Skeletal muscle tissue (tissue), 3 donors: ENCODE measurements at regions not wholly inside any gene's neighbourhood (a gene's known extent, or its start where the extent isn't known, plus 50 kb on each side); places are given as distances from the start of the nearest gene placed in this dataset.
"Not testable (repeated sequence)": the region's sequence is repeated elsewhere in the genome, so short reads cannot be mapped to it uniquely, and the experiment has no call there.

Experiments
- H3K27ac ChIP-seq: one replicate; pipeline ENCODE4 v1.7.0; 2013; ENCODE audit warnings: mild to moderate bottlenecking, low read depth, low read length, inconsistent platforms
- H3K27me3 ChIP-seq, 3 donors: one replicate each; pipeline ENCODE4 v1.7.0; 2013; ENCODE audit warnings: low read length in 3 of 3; ENCODE audit not compliant: control insufficient read depth in 3 of 3, insufficient read depth in 3 of 3
- H3K36me3 ChIP-seq, 3 donors: one replicate each; pipeline ENCODE4 v1.7.0; 2013; ENCODE audit warnings: low read length in 3 of 3; ENCODE audit not compliant: control insufficient read depth in 3 of 3, insufficient read depth in 3 of 3
- H3K4me1 ChIP-seq, 3 donors: one replicate each; pipeline ENCODE4 v1.7.0; 2013; ENCODE audit warnings: low read length in 3 of 3, mild to moderate bottlenecking in 3 of 3; ENCODE audit not compliant: control insufficient read depth in 3 of 3, insufficient read depth in 3 of 3
- H3K4me3 ChIP-seq, 3 donors: one replicate each; pipeline ENCODE4 v1.7.0; 2013; ENCODE audit warnings: low read length in 3 of 3
- H3K9ac ChIP-seq, 3 donors: one replicate each; pipeline ENCODE4 v1.7.0; 2013; ENCODE audit warnings: low read length in 3 of 3, mild to moderate bottlenecking in 3 of 3, moderate library complexity in 2 of 3, low read depth in 1 of 3
- H3K9me3 ChIP-seq, 3 donors: one replicate each; pipeline ENCODE4 v1.7.0; 2013; ENCODE audit warnings: low read length in 3 of 3; ENCODE audit not compliant: control insufficient read depth in 3 of 3
- donor health status: Osteomylitis.

DNA sequence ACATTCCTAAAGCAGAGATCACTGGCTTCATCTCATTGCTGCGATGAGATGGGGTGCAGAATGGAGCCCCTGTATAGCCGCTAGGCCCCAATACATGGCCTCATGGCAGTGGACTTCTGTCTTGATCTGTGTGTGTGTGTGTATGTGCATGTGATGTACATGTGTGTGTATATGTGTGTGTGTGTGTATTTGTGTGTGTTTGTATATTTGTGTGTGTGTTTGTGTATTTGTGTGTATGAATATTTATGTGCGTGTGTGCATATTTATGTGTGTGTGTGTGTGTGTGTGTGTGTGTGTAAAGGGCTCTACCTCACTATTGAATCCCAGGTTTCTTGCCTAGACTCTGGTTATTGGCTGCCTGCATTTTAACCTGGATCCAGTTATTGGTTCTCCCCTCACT lies 958.2 kb downstream of the GRID1 start:
- no peaks in the 10 kb centered on the region for H3K27me3 ChIP-seq
- H3K27ac ChIP-seq = no peak overlapping the region
- H3K36me3 ChIP-seq = no peaks in the 10 kb centered on the region
- peaks cover 0 to 2% (median 0%) of the 10 kb centered on the region in 3 donors for H3K9me3 ChIP-seq
- H3K4me3 ChIP-seq = no peak overlapping the region
- H3K9ac ChIP-seq = no peak overlapping the region
- H3K4me1 ChIP-seq = no peaks in the 10 kb centered on the region

DNA sequence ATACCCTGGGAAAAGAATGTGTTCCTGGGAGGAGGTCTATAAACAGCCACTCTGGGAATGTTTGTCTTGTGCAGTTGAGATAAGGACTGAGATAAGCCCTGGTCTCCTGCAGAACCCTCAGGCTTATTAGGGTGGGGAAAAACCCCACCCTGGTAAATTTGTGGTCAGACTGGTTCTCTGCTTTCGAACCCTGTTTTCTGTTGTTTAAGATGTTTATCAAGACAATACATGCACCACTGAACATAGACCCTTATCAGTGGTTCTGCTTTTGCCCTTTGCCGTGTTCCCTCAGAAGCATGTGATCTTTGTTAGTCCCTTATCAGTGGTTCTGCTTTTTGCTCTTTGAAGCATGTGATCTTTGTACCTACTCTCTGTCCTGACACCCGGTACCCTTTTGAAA lies 956.0 kb downstream of the GRID1 start:
- H3K9ac ChIP-seq, H3K27me3 ChIP-seq, H3K9me3 ChIP-seq, H3K4me1 ChIP-seq, H3K36me3 ChIP-seq, H3K27ac ChIP-seq, H3K4me3 ChIP-seq: not testable (repeated sequence)

DNA sequence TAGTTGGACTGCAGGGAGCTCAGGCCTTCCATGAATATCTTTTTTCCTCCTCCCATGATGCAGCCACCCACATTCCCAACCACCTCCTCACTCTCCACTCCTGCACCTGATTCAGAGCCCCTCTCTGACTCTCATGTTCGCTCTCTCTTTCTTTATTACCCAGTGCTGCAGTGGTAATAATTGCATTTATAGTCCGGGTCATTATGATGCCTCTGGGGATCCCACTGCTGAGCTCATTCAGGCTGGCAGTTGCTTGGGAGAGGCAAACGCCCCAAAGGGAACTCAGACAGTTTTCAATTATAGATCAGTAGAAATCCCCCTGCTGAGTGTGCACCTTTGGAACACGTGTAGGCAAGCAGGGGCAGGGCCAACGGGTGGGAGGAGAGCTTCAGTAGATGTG lies 953.0 kb downstream of the GRID1 start:
- Histone ChIP-seq H3K9me3 (no peaks in the 10 kb centered on the region), H3K4me1 (no peaks in the 10 kb centered on the region), H3K36me3 (no peaks in the 10 kb centered on the region), H3K27me3 (no peaks in the 10 kb centered on the region), H3K4me3 (no peak overlapping the region), H3K27ac (no peak overlapping the region), H3K9ac (no peak overlapping the region)

DNA sequence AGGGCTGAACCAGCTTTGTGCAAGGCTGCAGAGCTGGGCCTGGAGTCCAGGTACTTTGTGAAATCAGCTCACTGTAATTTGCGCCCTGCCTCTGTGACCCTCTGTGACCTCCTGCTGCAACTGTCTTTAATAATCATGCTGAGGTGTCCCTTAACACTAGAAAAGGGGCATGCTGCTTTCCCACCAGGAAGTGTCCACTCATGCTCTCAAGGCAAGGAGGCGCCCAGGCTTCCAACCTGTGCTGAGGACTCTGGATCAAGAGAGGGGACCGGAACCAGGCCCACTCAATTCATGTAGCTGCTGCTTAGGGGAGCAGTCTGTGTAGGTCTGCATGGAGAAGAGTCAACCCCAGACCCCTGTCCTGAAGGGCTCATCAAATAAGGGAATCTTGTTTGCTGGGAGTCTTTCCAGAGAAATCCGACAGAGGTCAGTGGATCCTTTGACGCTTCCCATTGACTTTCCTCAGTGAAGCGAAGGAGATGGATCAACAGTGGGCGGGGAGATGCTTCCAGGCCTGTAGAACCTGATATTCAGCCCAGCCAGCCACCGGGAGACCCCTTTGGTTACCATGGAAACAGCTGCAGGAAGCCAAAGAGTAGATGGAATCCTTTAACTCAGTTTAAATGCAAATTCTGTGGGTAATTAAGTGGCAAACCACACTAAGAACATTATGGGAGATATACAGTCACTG lies 945.9 kb downstream of the GRID1 start:
- Histone ChIP-seq H3K4me3 (no peak overlapping the region), H3K36me3 (no peaks in the 10 kb centered on the region), H3K27ac (no peak overlapping the region), H3K9me3 (no peaks in the 10 kb centered on the region), H3K9ac (no peak overlapping the region), H3K27me3 (no peaks in the 10 kb centered on the region), H3K4me1 (no peaks in the 10 kb centered on the region)

DNA sequence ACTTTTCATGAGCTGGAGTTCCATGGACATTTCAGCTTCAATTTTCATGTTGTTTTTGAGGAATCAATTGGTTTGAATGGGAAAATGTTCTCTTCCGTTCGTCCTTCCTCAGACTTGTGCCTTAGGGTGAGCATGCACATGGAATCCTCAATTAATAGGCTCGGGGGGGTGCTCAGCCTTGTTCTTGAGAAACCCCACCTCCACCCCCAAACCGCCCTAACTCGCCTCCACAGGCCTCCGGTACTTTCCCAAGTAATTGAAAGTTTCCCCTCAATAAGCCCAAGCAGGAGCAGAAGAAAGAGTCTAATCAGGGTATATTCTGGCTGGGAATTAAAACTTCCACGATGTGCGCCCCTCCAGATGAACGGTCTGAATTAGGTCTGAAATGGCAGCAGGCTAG lies 945.2 kb downstream of the GRID1 start:
- H3K27ac ChIP-seq = no peak overlapping the region
- H3K9me3 ChIP-seq = no peaks in the 10 kb centered on the region
- no peaks in the 10 kb centered on the region for H3K27me3 ChIP-seq
- no peaks in the 10 kb centered on the region for H3K36me3 ChIP-seq
- H3K9ac ChIP-seq = no peak overlapping the region
- no peak overlapping the region for H3K4me3 ChIP-seq
- H3K4me1 ChIP-seq = no peaks in the 10 kb centered on the region

DNA sequence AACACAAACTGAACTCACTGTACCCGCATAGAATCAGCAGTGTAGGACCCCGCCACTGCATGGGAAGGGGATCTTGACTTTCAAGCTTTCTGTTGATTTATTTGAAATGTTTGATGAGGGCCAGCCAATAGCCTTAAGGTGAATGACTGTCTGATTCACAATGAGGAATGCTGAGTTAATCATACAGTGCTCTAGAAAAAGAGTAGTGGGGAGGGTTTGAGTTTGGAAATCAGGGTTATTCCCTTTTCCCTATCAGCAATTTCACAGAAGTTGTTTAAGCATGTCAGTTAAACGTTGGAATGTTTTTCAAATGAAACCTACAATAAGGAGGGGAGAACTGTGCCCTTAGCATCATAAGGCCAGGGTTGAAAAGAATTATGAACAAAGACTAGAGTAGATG lies 937.5 kb downstream of the GRID1 start:
- Histone ChIP-seq H3K36me3 (no peaks in the 10 kb centered on the region), H3K27me3 (no peaks in the 10 kb centered on the region), H3K9ac (no peak overlapping the region), H3K4me1 (no peaks in the 10 kb centered on the region), H3K27ac (no peak overlapping the region), H3K4me3 (no peak overlapping the region), H3K9me3 (no peaks in the 10 kb centered on the region)

DNA sequence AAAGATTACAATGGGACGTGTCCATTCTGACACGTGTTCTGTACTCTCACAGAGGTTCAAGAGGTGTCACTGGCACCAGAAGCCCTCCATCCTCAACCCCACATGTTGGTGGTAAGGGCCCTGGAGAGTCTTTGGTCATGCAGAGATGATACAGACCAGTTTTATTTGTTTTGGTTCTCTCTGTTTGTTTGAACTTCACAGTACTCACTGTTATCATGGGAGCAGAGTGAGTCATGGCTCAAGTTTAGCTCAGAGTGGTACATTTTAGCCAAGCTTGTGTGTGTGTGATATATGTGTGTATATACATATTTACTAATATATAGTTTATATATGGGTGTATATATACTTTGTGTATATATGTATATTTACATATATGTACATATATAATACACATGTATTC lies 935.6 kb downstream of the GRID1 start:
- Histone ChIP-seq H3K4me3 (no peak overlapping the region), H3K27me3 (no peaks in the 10 kb centered on the region), H3K27ac (no peak overlapping the region), H3K9me3 (no peaks in the 10 kb centered on the region), H3K4me1 (no peaks in the 10 kb centered on the region), H3K9ac (no peak overlapping the region), H3K36me3 (no peaks in the 10 kb centered on the region)

DNA sequence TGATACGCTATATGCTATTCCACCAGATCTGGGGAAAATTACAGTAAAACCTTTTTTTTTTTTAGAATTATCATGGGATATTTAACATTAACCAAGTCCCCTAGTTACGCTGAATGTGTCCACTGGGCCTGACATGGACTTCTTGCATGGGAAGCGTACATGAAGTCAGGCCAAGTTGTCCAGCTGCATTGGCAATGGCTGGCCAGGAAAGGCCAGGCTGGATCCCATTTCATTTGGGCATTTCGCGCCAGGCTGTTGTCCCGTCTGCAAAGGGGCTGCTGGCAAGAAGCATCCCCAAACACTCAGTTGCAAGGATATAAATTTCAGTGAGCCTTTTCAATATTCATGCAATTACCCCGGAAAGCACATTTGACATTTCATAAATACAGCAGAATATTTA lies 933.3 kb downstream of the GRID1 start:
- no peaks in the 10 kb centered on the region for H3K9me3 ChIP-seq
- no peak overlapping the region for H3K4me3 ChIP-seq
- H3K4me1 ChIP-seq = no peaks in the 10 kb centered on the region
- H3K27me3 ChIP-seq = no peaks in the 10 kb centered on the region
- no peak overlapping the region for H3K9ac ChIP-seq
- no peaks in the 10 kb centered on the region for H3K36me3 ChIP-seq
- H3K27ac ChIP-seq = no peak overlapping the region

DNA sequence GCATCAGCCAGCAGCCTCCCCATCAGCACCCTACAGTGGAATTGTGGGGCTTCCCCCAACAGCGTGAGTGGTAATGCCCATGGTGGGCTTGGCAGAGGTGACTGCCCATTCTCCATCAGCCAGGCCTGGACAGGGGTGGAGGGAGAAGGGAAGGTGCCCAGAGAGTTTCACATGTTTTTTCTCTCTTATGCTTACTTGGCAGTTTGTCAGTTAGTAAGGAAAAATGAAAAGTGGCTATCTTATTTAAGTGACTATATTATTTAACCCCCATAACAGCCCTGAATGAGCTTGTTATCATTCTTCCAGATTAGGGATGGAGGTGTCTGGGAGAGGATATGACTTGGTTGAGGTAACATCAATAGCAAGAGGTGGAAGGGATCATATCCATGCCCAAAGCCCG lies 921.7 kb downstream of the GRID1 start:
- Histone ChIP-seq H3K27ac (no peak overlapping the region), H3K9ac (no peak overlapping the region), H3K9me3 (no peaks in the 10 kb centered on the region), H3K36me3 (no peaks in the 10 kb centered on the region), H3K27me3 (no peaks in the 10 kb centered on the region), H3K4me3 (no peak overlapping the region), H3K4me1 (no peaks in the 10 kb centered on the region)

DNA sequence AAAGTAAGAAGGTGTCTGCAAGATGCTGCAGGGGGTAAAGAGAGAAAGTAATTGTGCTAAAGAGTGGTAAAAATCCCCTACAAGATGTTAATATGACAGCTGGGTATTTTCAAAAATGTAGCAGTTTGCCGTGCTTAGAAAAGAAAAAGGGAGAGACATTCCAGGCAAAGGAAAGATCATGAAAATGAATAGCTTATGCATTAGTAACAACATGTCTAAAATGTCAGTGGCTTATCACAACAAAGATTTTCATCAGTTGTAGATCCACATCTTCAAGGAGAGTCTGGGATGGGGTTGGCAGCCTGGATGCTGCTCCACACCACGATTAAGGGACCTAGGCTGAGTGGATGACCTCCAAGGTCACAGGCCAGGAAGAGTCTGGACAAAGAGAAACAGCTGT lies 920.9 kb downstream of the GRID1 start:
- Histone ChIP-seq H3K9ac (no peak overlapping the region), H3K9me3 (no peaks in the 10 kb centered on the region), H3K4me1 (no peaks in the 10 kb centered on the region), H3K4me3 (no peak overlapping the region), H3K27me3 (no peaks in the 10 kb centered on the region), H3K36me3 (no peaks in the 10 kb centered on the region), H3K27ac (no peak overlapping the region)

DNA sequence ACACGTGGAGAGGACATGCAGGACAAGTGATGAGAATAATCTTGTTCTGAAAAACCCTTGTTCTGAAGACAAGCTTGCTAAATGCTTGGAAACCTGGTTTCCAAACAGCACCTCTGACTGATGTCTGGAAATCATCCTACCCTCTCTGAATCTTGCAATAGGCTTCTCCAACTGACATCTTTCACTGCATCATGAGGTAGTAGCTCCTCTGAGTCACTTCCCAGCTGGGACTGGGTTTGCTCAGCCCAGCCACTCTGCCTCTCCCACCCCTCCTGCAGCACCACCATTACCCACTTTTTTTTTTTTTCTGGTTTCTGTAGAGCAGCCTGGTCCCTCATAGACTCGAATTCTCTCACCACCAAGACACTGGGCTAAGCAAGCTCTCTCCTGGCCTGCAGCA lies 919.8 kb downstream of the GRID1 start:
- H3K27me3 ChIP-seq = no peaks in the 10 kb centered on the region
- no peaks in the 10 kb centered on the region for H3K36me3 ChIP-seq
- H3K9me3 ChIP-seq = peaks cover 0 to 3% (median 0%) of the 10 kb centered on the region in 3 donors
- no peak overlapping the region for H3K9ac ChIP-seq
- no peak overlapping the region for H3K4me3 ChIP-seq
- no peaks in the 10 kb centered on the region for H3K4me1 ChIP-seq
- H3K27ac ChIP-seq = no peak overlapping the region
